Hippocampal formation (tissue), 2 donors: ENCODE measurements at regions not wholly inside any gene's neighbourhood (a gene's known extent, or its start where the extent isn't known, plus 50 kb on each side); places are given as distances from the start of the nearest gene placed in this dataset.
"Not testable (repeated sequence)": the region's sequence is repeated elsewhere in the genome, so short reads cannot be mapped to it uniquely, and the experiment has no call there.

Source experiments
- DNase-seq, 2 donors: peaks; one replicate each; lab custom pipeline; 2025; lab: John Stamatoyannopoulos, UW

GRCh38 chr17:31677681-31678080, 181.4 kb downstream of the COPRS start:
- DNase-seq = no peak

DNA sequence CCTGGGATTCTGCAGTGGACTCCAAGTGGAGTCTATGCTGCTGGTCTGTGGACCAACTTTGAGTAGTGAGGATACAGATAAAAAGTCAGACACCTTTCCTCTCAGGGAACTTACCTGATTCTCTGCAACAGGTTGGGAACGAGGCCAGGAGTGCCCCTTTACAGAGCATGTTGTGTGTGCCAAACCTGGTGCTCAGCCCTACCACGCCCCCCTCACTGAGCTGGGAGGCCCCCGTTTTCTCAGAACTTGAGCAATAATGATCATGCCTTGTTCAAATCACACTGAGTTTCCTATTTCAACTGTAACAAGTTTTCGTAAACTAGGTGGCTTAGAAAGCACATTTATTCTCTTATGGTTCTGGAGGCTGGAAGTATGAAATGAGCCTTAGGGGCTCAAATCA, 182.0 kb downstream of the COPRS start:
- DNase-seq = no peak

GRCh38 chr17:31675392-31675791, 183.7 kb downstream of the COPRS start:
- DNase-seq = not testable (repeated sequence)

DNA sequence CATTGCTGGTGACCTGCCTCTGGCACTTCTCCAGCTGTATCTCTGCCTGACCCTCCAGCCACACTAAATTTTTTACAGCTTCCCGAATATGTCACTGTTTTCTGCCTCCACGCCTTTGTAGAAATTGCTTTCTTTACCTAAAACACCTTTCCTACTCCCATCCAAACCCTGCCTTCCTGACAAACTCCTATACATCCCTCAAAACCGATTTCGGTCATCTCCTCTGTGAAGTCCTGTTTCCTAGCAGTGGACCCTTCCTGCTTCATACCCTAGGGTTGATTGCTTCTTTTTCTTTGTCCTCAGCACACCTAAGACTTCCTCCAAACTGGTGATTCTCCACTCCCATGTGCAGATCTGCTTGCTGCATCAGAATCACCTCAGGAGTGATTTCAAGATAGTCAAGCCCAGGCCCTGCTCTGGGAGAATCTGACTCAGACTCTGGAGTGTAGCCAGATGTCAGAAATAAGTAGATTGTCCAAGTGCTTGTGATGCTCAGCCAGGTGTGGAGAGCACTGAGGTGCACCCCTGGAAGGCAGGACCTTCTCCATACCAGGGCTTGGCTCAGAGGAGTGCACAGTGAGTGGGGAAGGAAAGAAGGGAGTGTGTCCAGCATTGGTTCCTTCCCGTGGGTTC, 184.2 kb downstream of the COPRS start:
- DNase-seq = no peak

- no peak for DNase-seq
Observed at GRCh38 chr17:31674305-31674704, 184.7 kb downstream of the COPRS start.

- no peak for DNase-seq
Observed at GRCh38 chr17:31673076-31673475, 186.0 kb downstream of the COPRS start.

GRCh38 chr17:31672161-31672819, 186.8 kb downstream of the COPRS start:
- no peak for DNase-seq

DNA sequence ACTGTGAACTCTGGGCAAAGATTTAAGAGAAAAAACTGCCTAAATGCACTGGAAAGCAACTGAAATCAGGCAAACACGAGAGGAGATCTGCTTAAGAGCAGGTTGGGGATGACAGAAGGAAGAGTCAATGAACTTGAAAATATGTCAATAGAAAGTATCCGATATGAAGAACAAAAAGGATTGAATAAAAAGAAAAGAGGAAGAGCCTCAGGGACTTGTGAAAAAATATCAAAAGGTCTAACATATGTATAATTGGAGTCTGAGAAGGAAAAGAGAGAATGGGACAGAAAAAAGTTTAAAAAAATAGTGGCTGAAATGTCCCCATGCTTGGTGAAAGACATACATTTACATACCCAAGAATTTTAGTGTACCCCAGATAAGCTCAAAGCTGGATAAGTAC, 195.5 kb downstream of the COPRS start:
- DNase-seq = no peak

DNA sequence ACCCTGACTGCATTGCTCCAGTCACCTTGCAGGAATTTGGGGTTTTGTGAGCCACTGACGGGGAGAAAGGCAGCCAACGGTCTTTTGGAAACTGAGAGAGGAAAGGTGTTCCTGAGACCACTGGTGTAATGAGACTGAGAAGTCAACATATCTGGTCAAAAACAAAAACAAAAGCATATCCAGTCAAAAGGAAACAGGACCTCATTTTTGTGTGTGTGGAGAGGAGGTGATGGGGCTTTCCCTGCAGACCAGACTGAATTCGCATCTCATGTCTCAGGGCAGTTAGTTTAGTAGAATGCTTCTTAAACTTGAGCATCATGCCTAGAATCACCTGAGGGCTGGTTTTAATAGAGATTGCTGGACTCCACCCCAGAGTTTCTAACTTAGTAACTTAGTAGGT, 198.4 kb downstream of the COPRS start:
- no peak for DNase-seq

GRCh38 chr17:31657876-31658275, 201.2 kb downstream of the COPRS start:
- DNase-seq = no peak

- DNase-seq = no peak
Observed at GRCh38 chr17:31654936-31655335, 204.1 kb downstream of the COPRS start.

DNA sequence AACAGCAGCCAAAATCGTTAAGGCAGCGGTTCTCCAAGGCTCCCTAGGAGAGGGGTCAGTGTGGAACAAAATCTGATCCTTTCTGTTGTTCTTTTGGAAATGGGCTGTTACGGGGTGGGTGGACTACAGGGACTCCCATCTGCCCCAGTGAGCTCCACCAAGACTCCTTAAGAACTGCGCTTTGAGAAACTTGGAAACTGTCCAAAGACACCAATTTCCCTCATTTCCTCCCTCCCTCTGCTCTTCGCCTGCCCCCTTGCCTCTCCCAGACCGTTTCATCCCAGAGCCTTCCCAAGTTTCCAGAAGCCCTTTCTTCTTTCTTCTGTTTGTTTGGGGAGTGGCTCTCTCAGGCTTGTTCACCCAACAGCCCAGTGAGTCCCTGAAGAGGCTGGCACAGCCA, 205.4 kb downstream of the COPRS start:
- DNase-seq = no peak

DNA sequence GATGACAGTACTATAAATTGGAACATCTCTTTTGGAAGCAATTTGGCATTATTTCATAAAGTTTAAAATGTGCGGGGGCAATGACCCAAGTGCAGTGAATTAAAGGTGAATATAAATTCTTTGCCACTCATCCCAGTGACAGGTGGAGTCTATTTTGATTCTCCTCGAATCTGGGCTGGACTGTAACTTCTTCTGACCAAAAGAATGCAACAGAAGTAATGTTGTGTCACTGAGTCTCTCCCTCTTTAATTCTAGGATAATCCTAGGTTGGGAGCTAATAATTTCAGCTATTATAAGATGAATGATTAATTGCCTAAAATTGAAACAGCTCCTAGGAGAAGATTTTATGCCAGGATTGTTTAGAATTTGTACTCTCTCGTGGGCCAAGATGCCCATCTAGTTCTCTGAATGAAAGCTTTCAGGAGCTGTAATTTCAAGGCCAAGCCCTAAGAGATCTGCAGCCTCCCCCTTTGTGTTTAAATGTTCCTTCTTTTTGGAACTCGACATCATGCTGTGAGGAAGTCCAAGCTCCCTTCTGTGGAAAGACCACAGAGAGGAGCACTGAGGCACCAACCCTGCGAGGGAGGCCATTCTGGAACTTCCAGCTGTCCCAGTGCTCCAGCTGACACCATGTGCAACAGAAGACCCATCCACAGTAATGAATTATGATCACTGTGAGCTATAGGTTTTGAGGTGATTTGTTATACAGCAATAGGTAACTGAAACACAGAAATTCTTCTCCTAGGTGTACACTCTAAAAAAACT, 208.1 kb downstream of the COPRS start:
- no peak for DNase-seq

GRCh38 chr17:31649302-31649701, 209.7 kb downstream of the COPRS start:
- DNase-seq = no peak

GRCh38 chr17:31647661-31648060, 211.4 kb downstream of the COPRS start:
- no peak for DNase-seq

GRCh38 chr17:31646642-31647041, 212.4 kb downstream of the COPRS start:
- DNase-seq = no peak

DNA sequence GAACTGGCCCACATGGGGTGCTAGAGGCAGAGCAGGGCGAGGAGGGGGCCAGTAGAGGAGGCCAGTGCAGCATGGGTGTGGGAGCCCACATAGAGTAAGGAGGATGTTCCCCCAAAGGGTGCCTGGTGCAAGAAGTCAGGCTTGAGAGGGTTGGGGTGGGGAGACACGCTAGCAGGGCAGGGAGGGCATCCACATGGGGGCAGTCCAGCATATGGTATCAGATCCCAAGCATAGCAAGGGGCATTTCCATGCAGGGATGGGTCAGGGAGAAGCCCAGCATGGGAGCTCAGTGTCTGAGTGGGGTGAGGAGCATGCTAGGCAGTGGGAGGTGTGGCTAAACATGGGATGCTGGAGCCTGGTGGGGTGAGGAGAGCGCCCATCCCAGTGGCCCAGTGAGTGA, 213.7 kb downstream of the COPRS start:
- DNase-seq = no peak

GRCh38 chr17:31631766-31632165, 227.3 kb downstream of the COPRS start:
- no peak for DNase-seq

DNA sequence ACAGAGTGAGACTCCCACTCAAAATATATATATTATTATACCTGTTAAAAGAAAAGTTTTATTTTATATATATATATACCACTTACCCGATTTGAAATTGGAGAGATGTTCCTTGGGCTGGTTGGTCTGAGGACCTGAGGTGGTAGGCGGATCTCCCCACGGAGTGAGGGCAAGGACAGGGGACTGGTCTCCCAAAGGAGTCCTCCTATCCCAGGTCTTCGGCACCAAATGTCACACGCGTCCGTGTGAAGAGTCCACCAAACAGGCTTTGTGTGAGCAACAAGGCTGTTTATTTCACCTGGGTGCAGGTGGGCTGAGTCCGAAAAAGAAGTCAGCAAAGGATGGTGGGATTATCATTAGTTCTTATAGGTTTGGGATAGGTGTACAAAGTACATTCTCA, 228.2 kb downstream of the COPRS start:
- not testable (repeated sequence) for DNase-seq

DNA sequence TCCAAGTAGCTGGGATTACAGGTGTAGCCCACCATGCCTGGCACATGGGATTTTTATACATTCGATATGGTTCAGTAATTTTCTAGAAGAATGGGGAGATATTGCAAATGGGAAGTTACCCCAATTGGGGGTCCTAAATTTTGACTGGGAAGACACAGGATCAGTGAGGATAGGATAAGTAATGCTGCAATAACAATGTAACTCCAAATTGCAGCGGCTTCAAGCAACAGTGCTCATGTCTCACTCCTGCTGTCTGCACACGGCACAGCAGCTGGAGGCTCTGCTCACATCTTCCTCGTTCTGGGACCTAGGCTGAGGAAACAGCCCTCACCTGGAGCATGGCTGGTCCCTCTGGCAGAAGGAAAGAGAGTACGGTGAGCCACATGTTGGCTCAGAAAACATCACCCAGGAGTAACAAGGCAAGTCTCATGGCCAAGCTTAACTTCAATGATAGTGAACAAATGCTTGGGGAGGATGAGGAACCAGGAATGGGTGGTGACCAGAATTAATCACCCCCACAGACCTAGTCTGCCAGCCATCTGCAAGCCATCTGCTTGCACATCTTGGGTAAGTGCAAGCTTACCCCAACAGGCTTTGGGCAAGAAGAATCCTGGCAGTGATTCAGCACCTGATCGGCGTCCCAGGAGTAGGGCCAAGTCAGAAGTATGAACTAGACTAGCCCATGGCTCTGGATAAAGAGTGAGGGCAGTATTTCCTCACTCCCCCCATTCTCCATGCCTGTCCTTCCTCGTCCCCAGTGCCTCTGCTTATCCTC, 229.2 kb downstream of the COPRS start:
- DNase-seq = no peak

DNA sequence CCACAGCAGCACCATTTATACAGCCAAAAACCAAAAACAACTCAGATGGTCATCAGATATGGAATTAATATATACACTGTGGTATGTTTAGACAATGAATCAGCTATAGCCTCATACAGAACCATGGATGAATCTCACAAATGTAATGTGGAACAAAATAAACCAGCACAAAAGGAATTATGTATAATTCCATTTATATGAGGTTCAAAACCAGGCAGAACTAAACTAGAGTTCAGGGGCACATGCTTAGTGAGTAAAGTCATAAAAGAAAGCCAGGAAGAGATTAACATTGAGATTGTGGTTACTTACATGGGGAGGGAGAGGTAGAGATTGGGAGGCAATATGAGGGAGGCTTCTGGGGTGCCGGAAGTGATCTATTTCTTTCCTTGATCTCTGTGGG, 231.1 kb downstream of the COPRS start:
- DNase-seq = no peak

- no peak for DNase-seq
Observed at GRCh38 chr17:31623990-31624389, 232.5 kb downstream of the RAB11FIP4 start.
